ENCODE measurements at regions not wholly inside any gene's neighbourhood (a gene's known extent, or its start where the extent isn't known, plus 50 kb on each side); places are given as distances from the start of the nearest gene placed in this dataset.

DNA sequence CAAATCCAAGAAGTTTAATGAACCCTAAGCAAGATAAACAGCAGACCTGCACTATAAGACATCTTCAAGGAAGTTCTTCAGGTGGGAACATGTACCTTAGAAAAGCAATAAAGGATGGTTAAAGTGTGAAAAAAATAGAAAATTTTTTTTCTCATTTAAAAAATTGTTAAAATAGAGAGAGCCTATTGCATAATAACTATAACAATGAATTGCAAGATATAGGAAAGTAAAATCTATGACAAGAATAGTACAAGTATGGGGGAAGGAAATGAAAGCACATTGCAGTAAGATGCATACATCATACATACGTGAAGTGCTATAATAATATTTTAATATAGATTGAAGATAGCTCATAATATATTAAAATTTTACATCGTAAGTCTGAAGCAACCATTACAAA lies 310.1 kb upstream of the KCNMB2 start:
- TF ChIP-seq ZNF274 (IDR thresholded peaks at IDR 0.05; ENCODE audit: low read depth, low read length): no peak

DNA sequence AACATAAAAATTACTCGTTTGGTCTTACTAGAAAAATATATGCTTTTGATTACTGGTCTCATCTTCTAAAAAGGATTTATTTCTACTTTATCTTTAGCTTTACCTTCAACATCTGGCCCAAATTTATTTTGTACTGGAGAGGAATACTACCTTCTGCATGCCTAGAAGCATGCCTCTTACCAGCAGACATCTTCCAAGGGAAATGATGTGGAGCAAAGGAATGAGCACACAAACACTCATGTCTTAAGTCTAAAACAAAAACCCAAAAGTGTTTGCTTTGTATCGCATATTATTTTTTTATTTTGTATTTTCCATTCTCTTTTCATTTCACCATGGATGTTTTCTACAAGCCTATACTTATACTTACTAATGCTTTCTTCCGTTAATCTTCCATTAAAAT lies 304.6 kb upstream of the KCNMB2 start:
- no peak for TF ChIP-seq ZNF274 (IDR thresholded peaks at IDR 0.05; ENCODE audit: low read depth, low read length)
- no peak overlapping the region for H3K4me3 ChIP-seq (ENCODE audit: low read length)

More for the DNA sequence above, 310.1 kb upstream of the KCNMB2 start:
- no peak overlapping the region for H3K4me3 ChIP-seq (ENCODE audit: low read length)

DNA sequence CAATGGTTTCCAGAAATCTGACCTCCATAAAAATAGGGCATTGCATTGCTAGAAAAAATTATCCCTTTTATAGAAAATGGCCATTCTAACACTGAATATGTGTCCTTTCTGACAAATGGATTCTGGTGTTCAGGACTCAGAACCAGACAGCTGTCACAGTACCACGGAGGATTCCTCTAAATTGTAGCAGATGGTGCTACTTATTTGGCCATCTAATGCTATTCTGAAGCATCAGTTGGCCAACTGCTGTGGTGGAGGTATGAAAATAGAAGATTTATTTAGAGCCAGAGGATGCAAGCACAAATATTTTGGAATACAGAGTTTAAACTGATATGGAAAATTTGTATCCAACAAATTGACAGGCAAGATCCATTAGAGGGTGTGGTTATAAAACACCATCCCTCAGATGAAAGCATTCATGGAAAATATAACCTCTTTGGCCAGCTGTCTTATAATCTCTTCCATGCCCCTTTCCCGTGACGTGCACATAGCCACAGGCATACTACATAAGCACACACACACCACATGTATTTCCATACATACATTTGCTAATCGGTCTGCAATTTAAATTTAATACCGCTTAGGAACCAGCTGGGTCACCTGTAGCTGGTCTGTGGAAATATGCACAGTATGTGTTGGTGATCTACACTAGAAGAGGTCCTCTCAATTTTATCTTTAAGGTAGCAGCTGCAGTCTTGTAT lies 302.7 kb upstream of the KCNMB2 start:
- no peak for TF ChIP-seq ZNF274 (IDR thresholded peaks at IDR 0.05; ENCODE audit: low read depth, low read length)
- H3K4me3 ChIP-seq (ENCODE audit: low read length): no peak overlapping the region

DNA sequence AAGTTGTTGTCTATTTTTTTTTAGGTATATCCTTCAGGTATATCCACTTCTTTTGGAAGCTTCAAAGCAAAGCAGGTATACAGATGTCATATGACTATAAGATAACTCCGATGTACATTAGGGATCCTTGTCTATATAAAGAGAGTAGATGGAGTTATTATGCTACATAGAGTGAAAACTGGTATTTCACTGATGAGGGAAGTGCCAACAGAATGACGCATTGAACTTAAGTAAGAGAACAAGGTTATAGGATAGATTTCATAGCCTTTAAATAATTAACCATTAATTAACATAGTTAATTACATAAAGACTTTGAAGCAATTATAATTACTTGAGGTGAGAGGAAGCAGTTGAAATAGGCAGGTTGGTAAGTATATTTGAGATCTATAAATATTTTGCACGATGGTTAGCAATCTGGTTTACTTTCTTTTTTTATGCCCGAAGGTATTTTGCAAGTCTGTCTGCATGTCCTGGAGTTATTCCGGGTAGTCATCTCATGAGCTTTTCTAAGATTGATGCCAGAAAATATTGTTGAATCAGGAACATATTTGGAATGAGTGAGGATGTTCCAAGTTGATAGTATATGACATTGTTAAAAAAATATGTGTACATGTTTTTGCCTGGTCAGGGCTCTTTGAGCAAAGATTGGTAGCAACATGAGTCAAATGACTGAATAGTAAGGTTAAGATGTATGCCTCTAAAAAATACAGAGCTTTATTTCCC lies 299.5 kb upstream of the KCNMB2 start:
- TF ChIP-seq ZNF274 (IDR thresholded peaks at IDR 0.05; ENCODE audit: low read depth, low read length): no peak
- H3K4me3 ChIP-seq (ENCODE audit: low read length): no peak overlapping the region

DNA sequence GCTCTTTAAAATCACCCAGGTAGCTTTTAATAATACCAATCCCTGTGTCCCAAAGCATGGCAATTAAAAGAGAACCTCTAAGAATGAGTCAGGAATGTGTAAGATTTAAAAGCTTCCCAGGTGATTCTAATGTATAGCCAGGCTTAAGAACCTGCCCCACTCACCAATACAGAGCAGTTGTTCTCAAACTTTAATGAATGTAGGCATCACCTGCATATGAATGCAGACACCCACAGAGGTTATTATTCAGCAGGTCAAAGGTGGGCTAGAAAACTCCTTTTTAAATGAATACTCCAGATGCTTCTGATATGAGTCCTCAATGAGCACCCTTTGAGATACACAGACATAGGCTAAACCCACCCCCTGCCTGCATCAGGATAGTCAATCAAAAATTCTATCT lies 298.1 kb upstream of the KCNMB2 start:
- H3K4me3 ChIP-seq (ENCODE audit: low read length): no peak overlapping the region
- no peak for TF ChIP-seq ZNF274 (IDR thresholded peaks at IDR 0.05; ENCODE audit: low read depth, low read length)

DNA sequence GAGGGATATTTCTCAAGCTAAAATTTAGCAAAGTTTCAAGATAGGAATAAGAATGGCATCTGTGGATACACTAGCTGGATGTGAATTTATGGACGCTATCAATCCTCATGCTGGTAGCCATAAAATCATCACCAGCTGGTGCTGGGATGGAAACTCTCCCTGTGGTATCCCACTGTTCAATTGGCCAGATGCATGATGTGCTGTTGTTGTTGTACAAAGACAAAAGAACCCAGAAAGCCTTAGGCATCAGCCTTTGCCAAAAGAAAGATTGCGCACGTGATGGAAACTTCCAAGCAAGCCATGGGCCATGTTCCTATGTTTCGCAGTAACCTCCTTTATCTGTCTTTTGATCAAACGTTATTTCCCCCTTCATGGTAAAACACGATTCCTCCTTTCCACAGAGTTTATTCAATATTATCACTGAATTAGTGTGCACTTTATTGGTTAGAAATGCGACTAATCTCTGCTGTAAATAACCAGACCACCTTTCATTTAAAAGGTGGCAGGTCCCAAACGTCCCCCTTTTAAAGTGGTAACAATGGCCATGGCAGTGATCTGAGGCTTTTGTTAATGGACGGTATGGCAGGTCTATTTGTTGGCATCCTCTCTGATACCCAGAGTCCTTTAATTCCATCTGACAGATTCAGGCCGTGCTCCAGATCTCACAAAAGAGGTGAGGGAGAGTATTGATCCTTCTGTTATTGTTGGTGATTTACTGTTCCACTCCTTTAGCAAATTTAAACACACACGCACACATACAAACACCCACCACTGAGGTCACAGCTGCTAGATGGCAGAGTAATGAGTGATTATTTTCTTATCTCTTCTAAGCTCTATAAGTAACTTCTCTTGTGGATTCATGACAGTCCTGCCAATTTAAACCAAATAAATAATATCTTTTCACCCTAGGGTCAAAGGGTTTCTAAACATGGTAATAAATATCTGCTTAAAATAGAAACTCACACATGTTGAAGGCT lies 291.2 kb upstream of the KCNMB2 start:
- H3K4me3 ChIP-seq (ENCODE audit: low read length): no peak overlapping the region
- TF ChIP-seq ZNF274 (IDR thresholded peaks at IDR 0.05; ENCODE audit: low read depth, low read length): no peak

DNA sequence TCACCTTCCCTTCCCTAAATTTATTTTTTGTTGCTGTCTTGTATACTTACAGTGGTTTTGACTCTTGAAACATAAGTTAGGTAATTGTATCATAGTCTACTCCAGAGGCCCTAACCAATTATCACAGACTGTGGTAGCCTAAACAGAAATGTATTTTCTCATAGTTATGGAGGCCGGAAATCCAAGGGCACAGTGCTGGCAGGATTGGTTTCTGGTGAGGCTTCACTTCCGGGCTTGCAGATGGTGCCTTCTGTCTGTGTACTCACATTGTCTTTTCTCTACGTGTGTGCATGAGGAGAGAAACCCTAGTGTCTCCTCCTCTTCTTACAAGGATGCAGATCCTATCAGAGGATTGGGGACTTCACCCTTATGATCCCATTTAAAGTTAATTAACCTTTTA lies 290.2 kb upstream of the KCNMB2 start:
- no peak overlapping the region for H3K4me3 ChIP-seq (ENCODE audit: low read length)
- no peak for TF ChIP-seq ZNF274 (IDR thresholded peaks at IDR 0.05; ENCODE audit: low read depth, low read length)

DNA sequence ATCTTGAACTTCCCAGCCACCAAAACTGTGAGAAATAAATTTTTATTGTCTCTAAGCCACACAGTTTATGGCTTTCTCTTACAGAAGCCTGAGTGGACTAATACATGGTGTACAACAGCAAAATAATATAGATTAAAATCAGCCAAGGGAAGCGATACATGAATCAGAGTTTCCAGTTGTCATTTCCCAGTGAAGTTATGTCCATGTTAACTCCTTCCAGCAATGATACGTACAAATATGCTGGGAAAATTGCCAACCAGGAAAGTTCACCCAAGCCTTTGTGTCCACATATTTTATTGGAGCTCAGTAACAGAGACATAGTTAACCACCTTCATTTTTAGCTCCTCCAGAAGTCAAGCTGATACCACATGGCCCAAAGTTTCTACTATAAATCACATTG lies 280.9 kb upstream of the KCNMB2 start:
- no peak for TF ChIP-seq ZNF274 (IDR thresholded peaks at IDR 0.05; ENCODE audit: low read depth, low read length)
- H3K4me3 ChIP-seq (ENCODE audit: low read length): no peak overlapping the region

DNA sequence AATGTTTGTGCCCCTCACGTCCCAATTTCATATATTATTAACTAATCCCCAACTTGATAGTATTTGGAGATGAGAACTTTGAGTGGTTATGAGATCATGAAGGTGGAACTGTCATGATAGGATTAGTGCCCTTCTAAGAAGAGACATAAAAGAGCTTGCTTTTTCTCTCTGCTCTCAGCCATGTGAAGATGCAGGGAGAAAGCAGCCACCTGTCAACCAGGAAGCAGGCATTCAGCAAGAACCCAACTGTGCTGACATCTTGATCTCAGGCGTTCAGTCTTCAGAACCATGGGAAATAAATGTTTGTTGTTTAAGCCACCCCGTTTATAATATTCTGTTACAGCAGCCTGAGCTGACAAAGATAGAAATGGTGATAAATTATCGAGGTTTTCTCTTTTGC lies 278.7 kb upstream of the KCNMB2 start:
- H3K4me3 ChIP-seq (ENCODE audit: low read length): no peak overlapping the region
- no peak for TF ChIP-seq ZNF274 (IDR thresholded peaks at IDR 0.05; ENCODE audit: low read depth, low read length)

DNA sequence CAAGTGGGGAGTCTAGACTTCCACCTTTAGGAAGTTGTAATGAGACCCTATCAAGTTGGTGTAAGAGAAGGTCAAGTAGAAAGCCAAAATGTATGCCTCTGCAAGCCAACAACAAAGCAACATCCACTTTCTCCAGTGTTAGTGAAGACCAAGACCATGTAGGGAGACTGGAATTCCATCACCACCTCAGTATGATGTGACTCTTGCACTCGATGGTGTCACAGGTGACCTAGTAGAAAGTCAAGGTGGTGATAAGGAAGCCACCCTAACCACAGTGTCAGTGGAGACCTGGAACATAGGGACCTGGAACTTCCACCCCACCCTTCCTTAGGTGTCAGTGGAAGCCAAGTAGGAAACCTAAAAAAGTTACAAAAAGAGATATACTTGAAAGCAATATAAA lies 278.1 kb upstream of the KCNMB2 start:
- H3K4me3 ChIP-seq (ENCODE audit: low read length): no peak overlapping the region
- no peak for TF ChIP-seq ZNF274 (IDR thresholded peaks at IDR 0.05; ENCODE audit: low read depth, low read length)

DNA sequence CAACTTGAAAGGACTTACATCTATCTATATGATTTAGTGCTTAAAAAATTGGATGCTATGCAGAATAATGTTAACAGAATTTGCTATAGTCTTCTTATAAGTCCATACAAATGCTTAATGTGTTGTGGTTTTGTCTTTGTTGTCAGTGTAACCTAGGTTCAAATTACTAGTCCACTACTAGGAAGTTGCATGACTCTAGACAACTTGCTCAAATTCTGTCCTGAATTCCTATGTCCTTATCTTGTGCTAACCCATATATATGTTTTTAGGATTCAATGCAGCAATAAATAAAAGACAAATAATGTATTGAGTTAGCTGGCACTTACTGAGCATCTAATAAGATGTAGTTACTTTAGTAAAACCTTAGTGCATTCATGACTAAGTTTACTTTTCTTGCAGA lies 276.5 kb upstream of the KCNMB2 start:
- no peak for TF ChIP-seq ZNF274 (IDR thresholded peaks at IDR 0.05; ENCODE audit: low read depth, low read length)
- no peak overlapping the region for H3K4me3 ChIP-seq (ENCODE audit: low read length)

DNA sequence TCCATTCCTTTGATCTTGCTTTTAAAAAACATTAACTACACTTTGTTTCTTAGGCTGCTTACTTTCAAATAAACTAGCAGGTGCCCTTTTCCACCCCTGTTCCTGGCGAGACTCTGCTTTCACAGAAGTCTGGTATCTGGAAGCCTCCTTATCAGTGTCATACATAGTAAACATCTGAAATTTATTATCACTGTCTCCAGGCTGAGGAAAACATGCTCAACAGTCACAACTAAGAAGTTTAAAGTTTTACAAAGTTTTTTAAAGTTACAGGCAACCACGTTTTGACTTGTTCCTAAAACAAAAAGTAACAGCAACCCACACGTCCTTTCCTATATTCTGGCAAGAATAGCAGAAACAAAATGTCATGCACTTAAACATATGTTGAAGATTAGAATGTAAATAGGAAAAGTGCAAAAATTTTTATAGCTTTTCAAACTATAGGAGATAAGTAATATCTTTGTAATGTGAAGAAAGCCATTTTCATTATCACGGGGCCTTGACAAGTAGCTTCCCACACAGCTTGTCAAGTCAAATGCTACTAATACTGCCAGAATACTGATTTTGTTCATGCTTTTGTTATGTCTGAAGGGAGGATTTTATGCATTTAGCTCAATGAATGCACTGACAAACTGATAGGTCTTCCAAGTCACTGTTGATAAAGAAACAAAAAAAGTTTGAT lies 275.2 kb upstream of the KCNMB2 start:
- no peak for TF ChIP-seq ZNF274 (IDR thresholded peaks at IDR 0.05; ENCODE audit: low read depth, low read length)
- no peak overlapping the region for H3K4me3 ChIP-seq (ENCODE audit: low read length)

DNA sequence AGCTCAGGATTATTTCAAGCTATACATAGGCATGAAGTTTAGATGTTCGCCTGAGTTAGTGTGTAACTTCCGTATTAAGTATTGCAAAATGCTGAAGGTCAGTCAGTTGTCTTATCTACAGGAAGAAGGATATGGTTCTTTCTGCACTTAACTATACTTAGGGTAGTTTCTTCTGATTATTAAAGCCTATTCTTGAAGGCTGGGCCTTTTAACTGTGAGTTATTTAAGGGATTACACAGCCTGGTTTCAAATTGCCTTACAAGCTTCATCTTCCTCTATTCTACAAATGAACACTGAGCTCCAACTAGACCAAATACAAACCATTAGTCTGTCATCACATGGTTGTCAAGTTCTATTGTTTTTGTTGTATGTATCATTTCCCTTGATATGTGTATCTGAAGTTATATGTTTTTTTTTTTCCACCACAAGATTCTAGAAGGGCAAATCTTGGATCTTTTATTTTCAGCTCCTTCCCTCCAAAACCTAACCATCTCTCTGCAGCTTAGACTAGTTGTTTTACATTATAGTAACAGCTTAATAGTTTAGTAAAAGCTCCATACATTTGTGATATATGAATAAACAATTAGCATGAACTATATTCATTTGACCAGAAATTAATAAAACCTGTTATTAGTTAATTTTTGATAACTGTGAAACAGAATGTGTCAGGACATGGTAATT lies 272.9 kb upstream of the KCNMB2 start:
- TF ChIP-seq ZNF274 (IDR thresholded peaks at IDR 0.05; ENCODE audit: low read depth, low read length): no peak
- no peak overlapping the region for H3K4me3 ChIP-seq (ENCODE audit: low read length)

All from GM08714 (cell line).